Natural killer cell (primary cell): ENCODE measurements at regions not wholly inside any gene's neighbourhood (a gene's known extent, or its start where the extent isn't known, plus 50 kb on each side); places are given as distances from the start of the nearest gene placed in this dataset.

Experiments used
- ATAC-seq, 3 donors: fragments of 150-1000 bp in 2 of 3; fragments of 200-7000 bp in 1 of 3; cut with Tn5 transposase; 1 replicate in 1 of 3; 2 replicates in 2 of 3; pipeline ENCODE4 v1.10.0; 2021; ENCODE audit warnings: mild to moderate bottlenecking in 2 of 3, moderate library complexity in 2 of 3
- DNase-seq, 2 donors: peaks; one replicate each; pipeline versions ENCODE4 v3.0.0 to v3.0.0-alpha.2; 2013 to 2021; ENCODE audit warnings: mixed read lengths in 1 of 2
- H3K27ac ChIP-seq: one replicate; pipeline ENCODE4 v1.5.1; 2013; ENCODE audit warnings: mild to moderate bottlenecking, low read length
- H3K27me3 ChIP-seq: one replicate; pipeline ENCODE4 v1.6.1; 2013; ENCODE audit warnings: low read length; ENCODE audit not compliant: control insufficient read depth, insufficient read depth
- H3K36me3 ChIP-seq: one replicate; pipeline ENCODE4 v1.6.1; 2013; ENCODE audit warnings: low read length; ENCODE audit not compliant: control insufficient read depth, insufficient read depth
- H3K4me1 ChIP-seq: one replicate; pipeline ENCODE4 v1.6.1; 2013; ENCODE audit warnings: low read length; ENCODE audit not compliant: control insufficient read depth, insufficient read depth
- H3K4me3 ChIP-seq: one replicate; pipeline ENCODE4 v1.5.1; 2013; ENCODE audit warnings: low read length
- H3K9me3 ChIP-seq: one replicate; pipeline ENCODE4 v1.6.1; 2013; ENCODE audit warnings: low read length; ENCODE audit not compliant: control insufficient read depth, insufficient read depth
- H3K27ac Mint-ChIP-seq, 2 donors: one replicate each; pipeline ENCODE4 v1.8.0; 2022; ENCODE audit warnings: mild to moderate bottlenecking in 2 of 2, mixed read lengths in 2 of 2, moderate library complexity in 1 of 2
- H3K27me3 Mint-ChIP-seq, 2 donors: one replicate each; pipeline ENCODE4 v1.8.0; 2022; ENCODE audit warnings: low read depth in 2 of 2, mixed read lengths in 2 of 2
- H3K36me3 Mint-ChIP-seq: one replicate; pipeline ENCODE4 v1.8.0; 2022; ENCODE audit warnings: mixed read lengths
- H3K4me1 Mint-ChIP-seq, 2 donors: one replicate each; pipeline ENCODE4 v1.8.0; 2022; ENCODE audit warnings: mixed read lengths in 2 of 2
- H3K4me3 Mint-ChIP-seq: one replicate; pipeline ENCODE4 v1.8.0; 2022; ENCODE audit warnings: mild to moderate bottlenecking, moderate library complexity, mixed read lengths
- H3K9me3 Mint-ChIP-seq, 2 donors: one replicate each; pipeline ENCODE4 v1.8.0; 2022; ENCODE audit warnings: mixed read lengths in 2 of 2
- CTCF ChIP-seq: fragments of 200-600 bp; IDR thresholded peaks from one replicate; pipeline ENCODE4 v1.8.0; 2022; ENCODE audit warnings: antibody characterized with exemption
- WGBS: methylation state at CpG from one replicate; pipeline ENCODE4 v1.1.7; 2013; ENCODE audit warnings: missing lambda C conversion rate; ENCODE audit not compliant: insufficient coverage; 5-methylcytosine and 5-hydroxymethylcytosine counted together
- intact Hi-C: fragments of 100-400 bp; cut with micrococcal nuclease; formaldehyde crosslinking; loops from one replicate; pipeline ENCODE4 v1.14.2; 2022

- H3K27me3 ChIP-seq = no peaks in the 10 kb centered on the region
- Mint-ChIP-seq H3K27ac (no peak overlapping the region), H3K36me3 (no peaks in the 10 kb centered on the region), H3K9me3 (no peaks in the 10 kb centered on the region), H3K4me1 (peaks cover 32% of the 10 kb centered on the region in 2 donors), H3K27me3 (peaks cover 12 to 13% of the 10 kb centered on the region in 2 donors), H3K4me3 (no peak overlapping the region)
- ATAC-seq (no peak), DNase-seq (no peak)
- intact Hi-C loops = no loop called here
- H3K27ac ChIP-seq = no peak overlapping the region
- H3K4me1 ChIP-seq = peaks cover 11% of the 10 kb centered on the region
- no peaks in the 10 kb centered on the region for H3K9me3 ChIP-seq
- no peak for TF ChIP-seq CTCF
- 100% methylated on average over 3 of the region's 4 CpGs for WGBS
- no peaks in the 10 kb centered on the region for H3K36me3 ChIP-seq
- no peak overlapping the region for H3K4me3 ChIP-seq
Measured at GRCh38 chr5:74405593-74405992, 234.9 kb downstream of the ENC1 start.

- H3K27ac Mint-ChIP-seq = no peak overlapping the region
- no peak overlapping the region for H3K4me3 Mint-ChIP-seq
- Histone ChIP-seq H3K4me3 (no peak overlapping the region), H3K9me3 (no peaks in the 10 kb centered on the region), H3K27ac (no peak overlapping the region), H3K4me1 (peaks cover 11% of the 10 kb centered on the region), H3K36me3 (no peaks in the 10 kb centered on the region), H3K27me3 (no peaks in the 10 kb centered on the region)
- DNase-seq = no peak
- H3K9me3 Mint-ChIP-seq = no peaks in the 10 kb centered on the region
- intact Hi-C loops = no loop called here
- peaks cover 32% of the 10 kb centered on the region in 2 donors for H3K4me1 Mint-ChIP-seq
- H3K27me3 Mint-ChIP-seq = peaks cover 12 to 13% of the 10 kb centered on the region in 2 donors
- no peak for ATAC-seq
- WGBS = 94% methylated on average over 3 of the region's 4 CpGs
- H3K36me3 Mint-ChIP-seq = no peaks in the 10 kb centered on the region
- no peak for TF ChIP-seq CTCF
Measured at GRCh38 chr5:74404574-74405508, 235.7 kb downstream of the ENC1 start.

GRCh38 chr5:74403771-74404170 is 236.8 kb downstream of the ENC1 start:
- Mint-ChIP-seq H3K36me3 (no peaks in the 10 kb centered on the region), H3K4me1 (peaks cover 32% of the 10 kb centered on the region in 2 donors), H3K27ac (no peak overlapping the region), H3K27me3 (peaks cover 4 to 7% of the 10 kb centered on the region in 2 donors), H3K4me3 (peak overlapping the region; percentile 56), H3K9me3 (no peaks in the 10 kb centered on the region)
- 75% methylated on average over 2 of the region's 2 CpGs for WGBS
- TF ChIP-seq CTCF = no peak
- Histone ChIP-seq H3K4me3 (no peak overlapping the region), H3K36me3 (no peaks in the 10 kb centered on the region), H3K9me3 (no peaks in the 10 kb centered on the region), H3K27me3 (no peaks in the 10 kb centered on the region), H3K27ac (no peak overlapping the region), H3K4me1 (peaks cover 11% of the 10 kb centered on the region)
- ATAC-seq (peak in 1 of 3 donors; percentile 50), DNase-seq (no peak)
- intact Hi-C loops = no loop called here
